Astrocyte (in vitro differentiated cells and primary cell): ENCODE measurements at regions not wholly inside any gene's neighbourhood (a gene's known extent, or its start where the extent isn't known, plus 50 kb on each side); places are given as distances from the start of the nearest gene placed in this dataset.

Experiments
- DNase-seq: peaks from one replicate; pipeline ENCODE4 v3.0.0-alpha.2; 2010; ENCODE audit warnings: low read depth
- FAIRE-seq: peaks from 2 replicates; lab custom pipeline; 2011; peaks lifted over from hg19 to GRCh38; lab: Jason Lieb, UNC
- H2AFZ ChIP-seq: 2 replicates; pipeline ENCODE4 v1.6.0; 2012; ENCODE audit warnings: low read depth, low read length, inconsistent platforms
- H3K27ac ChIP-seq: 2 replicates; pipeline ENCODE4 v1.5.1; 2011; ENCODE audit warnings: low read depth, low read length, inconsistent platforms
- H3K27me3 ChIP-seq: 2 replicates; pipeline ENCODE4 v1.6.0; 2011; ENCODE audit warnings: low read length, inconsistent platforms; ENCODE audit not compliant: insufficient read depth
- H3K36me3 ChIP-seq: 2 replicates; pipeline ENCODE4 v1.5.1; 2011; ENCODE audit warnings: low read length, inconsistent platforms; ENCODE audit not compliant: insufficient read depth
- H3K4me1 ChIP-seq: 2 replicates; pipeline ENCODE4 v1.5.1; 2011; ENCODE audit warnings: low read length, inconsistent platforms; ENCODE audit not compliant: insufficient read depth
- H3K4me2 ChIP-seq: 2 replicates; pipeline ENCODE4 v1.6.0; 2012; ENCODE audit warnings: low read length, inconsistent platforms
- H3K4me3 ChIP-seq: 2 replicates; pipeline ENCODE4 v1.5.1; 2011; ENCODE audit warnings: low read depth, mild to moderate bottlenecking, low read length, inconsistent platforms; ENCODE audit not compliant: insufficient read depth
- H3K79me2 ChIP-seq: 2 replicates; pipeline ENCODE4 v1.6.0; 2012; ENCODE audit warnings: mild to moderate bottlenecking, low read length, inconsistent platforms; ENCODE audit not compliant: insufficient read depth
- H3K9ac ChIP-seq: 2 replicates; pipeline ENCODE4 v1.6.0; 2012; ENCODE audit warnings: mild to moderate bottlenecking, low read length, inconsistent platforms
- H3K9me3 ChIP-seq: 2 replicates; pipeline ENCODE4 v1.5.1; 2012; ENCODE audit warnings: low read depth, mild to moderate bottlenecking, low read length, inconsistent platforms; ENCODE audit not compliant: insufficient read depth
- H4K20me1 ChIP-seq: 2 replicates; pipeline ENCODE4 v1.6.0; 2012; ENCODE audit warnings: low read length, inconsistent platforms; ENCODE audit not compliant: insufficient read depth
- H3K27ac Mint-ChIP-seq: one replicate; pipeline ENCODE4 v1.8.0; 2021; ENCODE audit warnings: mild to moderate bottlenecking, mixed read lengths; ENCODE audit not compliant: unreplicated experiment
- H3K27me3 Mint-ChIP-seq: one replicate; pipeline ENCODE4 v1.8.0; 2021; ENCODE audit warnings: low read depth, mixed read lengths; ENCODE audit not compliant: unreplicated experiment
- H3K36me3 Mint-ChIP-seq: one replicate; pipeline ENCODE4 v1.8.0; 2021; ENCODE audit warnings: low read depth, mixed read lengths; ENCODE audit not compliant: unreplicated experiment
- H3K4me1 Mint-ChIP-seq: one replicate; pipeline ENCODE4 v1.8.0; 2021; ENCODE audit warnings: low read depth, mixed read lengths; ENCODE audit not compliant: unreplicated experiment
- H3K4me3 Mint-ChIP-seq: one replicate; pipeline ENCODE4 v1.8.0; 2021; ENCODE audit warnings: mild to moderate bottlenecking, moderate library complexity, mixed read lengths; ENCODE audit not compliant: unreplicated experiment
- H3K9me3 Mint-ChIP-seq: one replicate; pipeline ENCODE4 v1.8.0; 2021; ENCODE audit warnings: mild to moderate bottlenecking, mixed read lengths; ENCODE audit not compliant: unreplicated experiment
- EZH2 ChIP-seq: IDR thresholded peaks from 2 replicates; pipeline ENCODE4 v1.6.1; 2012; ENCODE audit warnings: mild to moderate bottlenecking, low read length, inconsistent platforms; ENCODE audit not compliant: insufficient read depth
- TF ChIP-seq, protein P1 (sequence below): IDR thresholded peaks from 2 replicates; pipeline ENCODE4 v1.5.1; 2011; ENCODE audit warnings: low read depth, mild to moderate bottlenecking, inconsistent platforms, low read length, moderate library complexity; ENCODE audit not compliant: insufficient read depth

DNA sequence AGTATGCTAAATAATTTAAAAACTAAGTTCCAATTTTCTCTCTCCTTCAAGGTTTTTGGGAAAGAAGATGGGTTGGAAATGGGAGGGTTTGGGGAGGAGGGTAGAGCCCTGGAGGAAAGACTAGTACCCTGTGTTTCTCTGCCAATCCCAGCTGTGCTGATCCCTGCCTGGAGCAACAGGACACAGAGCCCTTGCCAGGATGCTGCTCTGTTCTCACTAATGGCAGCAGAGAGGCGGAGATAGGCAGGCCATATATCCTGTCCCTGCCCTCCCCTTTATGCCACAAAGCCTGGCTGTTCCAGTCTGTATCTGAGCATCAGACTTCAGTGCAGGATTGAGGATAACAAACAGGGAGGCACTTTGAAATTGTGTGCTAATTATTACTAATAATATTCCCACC, 99.0 kb downstream of the C12orf75 start:
- Histone ChIP-seq H3K4me2 (no peak overlapping the region), H3K4me3 (no peak overlapping the region), H3K36me3 (no peaks in the 10 kb centered on the region), H3K9ac (no peak overlapping the region), H3K27me3 (no peaks in the 10 kb centered on the region), H2AFZ (no peak overlapping the region), H3K4me1 (peaks cover 13% of the 10 kb centered on the region), H3K79me2 (no peaks in the 10 kb centered on the region), H4K20me1 (no peaks in the 10 kb centered on the region), H3K9me3 (no peaks in the 10 kb centered on the region), H3K27ac (no peak overlapping the region)
- no peak for TF ChIP-seq EZH2
- TF ChIP-seq, protein P1, sequence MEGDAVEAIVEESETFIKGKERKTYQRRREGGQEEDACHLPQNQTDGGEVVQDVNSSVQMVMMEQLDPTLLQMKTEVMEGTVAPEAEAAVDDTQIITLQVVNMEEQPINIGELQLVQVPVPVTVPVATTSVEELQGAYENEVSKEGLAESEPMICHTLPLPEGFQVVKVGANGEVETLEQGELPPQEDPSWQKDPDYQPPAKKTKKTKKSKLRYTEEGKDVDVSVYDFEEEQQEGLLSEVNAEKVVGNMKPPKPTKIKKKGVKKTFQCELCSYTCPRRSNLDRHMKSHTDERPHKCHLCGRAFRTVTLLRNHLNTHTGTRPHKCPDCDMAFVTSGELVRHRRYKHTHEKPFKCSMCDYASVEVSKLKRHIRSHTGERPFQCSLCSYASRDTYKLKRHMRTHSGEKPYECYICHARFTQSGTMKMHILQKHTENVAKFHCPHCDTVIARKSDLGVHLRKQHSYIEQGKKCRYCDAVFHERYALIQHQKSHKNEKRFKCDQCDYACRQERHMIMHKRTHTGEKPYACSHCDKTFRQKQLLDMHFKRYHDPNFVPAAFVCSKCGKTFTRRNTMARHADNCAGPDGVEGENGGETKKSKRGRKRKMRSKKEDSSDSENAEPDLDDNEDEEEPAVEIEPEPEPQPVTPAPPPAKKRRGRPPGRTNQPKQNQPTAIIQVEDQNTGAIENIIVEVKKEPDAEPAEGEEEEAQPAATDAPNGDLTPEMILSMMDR = no peak
- DNase-seq = no peak
- no peak for FAIRE-seq
- no peak overlapping the region for H3K4me3 Mint-ChIP-seq
- peaks cover 3% of the 10 kb centered on the region for H3K36me3 Mint-ChIP-seq
- peaks cover 5% of the 10 kb centered on the region for H3K9me3 Mint-ChIP-seq
- no peak overlapping the region for H3K27ac Mint-ChIP-seq
- peaks cover 24% of the 10 kb centered on the region for H3K4me1 Mint-ChIP-seq
- H3K27me3 Mint-ChIP-seq = no peaks in the 10 kb centered on the region

DNA sequence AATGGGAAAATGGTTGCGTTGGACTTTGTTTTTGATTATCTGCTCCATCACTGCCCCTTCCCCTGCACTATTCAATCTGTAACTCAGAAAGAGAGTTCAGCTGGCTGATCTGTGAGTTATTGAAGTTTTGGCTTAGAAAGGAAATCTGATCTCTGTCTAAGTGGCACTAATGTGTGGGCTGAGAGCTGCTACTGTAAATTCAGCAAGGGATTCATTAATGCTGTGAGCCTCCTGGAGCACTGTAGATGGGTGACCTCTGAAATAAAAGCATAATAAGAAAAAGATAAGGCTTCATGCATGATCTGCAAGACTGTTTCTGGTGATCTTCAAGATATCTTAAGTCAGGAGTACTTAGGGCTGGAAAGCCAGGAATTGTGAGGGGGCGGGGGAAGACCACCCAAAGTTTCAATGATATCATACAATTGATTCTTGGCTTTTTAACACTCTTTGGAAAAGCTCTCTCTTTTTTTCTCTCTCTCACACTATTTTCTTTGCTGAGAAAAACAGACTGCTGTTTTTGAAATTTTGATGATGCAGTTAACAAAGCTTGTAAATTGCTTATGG, 101.1 kb downstream of the C12orf75 start:
- DNase-seq (no peak), FAIRE-seq (no peak)
- Histone ChIP-seq H3K4me3 (no peak overlapping the region), H3K4me2 (no peak overlapping the region), H2AFZ (no peak overlapping the region), H3K9me3 (no peaks in the 10 kb centered on the region), H3K27me3 (no peaks in the 10 kb centered on the region), H3K4me1 (peaks cover 14% of the 10 kb centered on the region), H4K20me1 (no peaks in the 10 kb centered on the region), H3K36me3 (no peaks in the 10 kb centered on the region), H3K79me2 (no peaks in the 10 kb centered on the region), H3K27ac (no peak overlapping the region), H3K9ac (no peak overlapping the region)
- Mint-ChIP-seq H3K4me1 (peaks cover 28% of the 10 kb centered on the region), H3K9me3 (peaks cover 5% of the 10 kb centered on the region), H3K27ac (no peak overlapping the region), H3K4me3 (no peak overlapping the region), H3K36me3 (peaks cover 3% of the 10 kb centered on the region), H3K27me3 (no peaks in the 10 kb centered on the region)
- TF ChIP-seq, protein P1 = no peak
- no peak for TF ChIP-seq EZH2

DNA sequence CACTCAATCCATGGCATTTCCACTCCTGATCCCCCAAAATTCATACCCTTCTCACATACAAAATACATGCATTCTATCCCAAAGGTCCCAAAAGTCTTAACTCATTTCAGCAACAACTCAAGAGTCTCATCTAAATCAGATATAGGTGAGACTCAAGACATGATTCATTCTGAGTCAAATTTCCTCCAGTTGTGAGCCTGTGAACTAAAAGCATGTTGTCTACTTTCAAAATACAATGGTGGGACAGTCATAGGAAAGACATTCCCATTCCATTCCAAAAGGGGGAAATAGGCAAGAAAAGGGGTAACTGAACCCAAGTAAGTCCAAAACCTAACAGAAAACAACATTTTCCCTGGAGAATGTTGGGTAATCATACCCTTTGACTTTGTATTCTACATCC, 103.3 kb downstream of the C12orf75 start:
- Histone ChIP-seq H3K4me3 (no peak overlapping the region), H4K20me1 (no peaks in the 10 kb centered on the region), H3K36me3 (no peaks in the 10 kb centered on the region), H3K9ac (peak overlapping the region; percentile 24), H3K9me3 (no peaks in the 10 kb centered on the region), H2AFZ (no peak overlapping the region), H3K27me3 (no peaks in the 10 kb centered on the region), H3K4me2 (peak overlapping the region; percentile 40), H3K27ac (peak overlapping the region; percentile 77), H3K4me1 (peaks cover 8% of the 10 kb centered on the region), H3K79me2 (no peaks in the 10 kb centered on the region)
- TF ChIP-seq, protein P1 = no peak
- TF ChIP-seq EZH2 = no peak
- Mint-ChIP-seq H3K27me3 (no peaks in the 10 kb centered on the region), H3K4me3 (no peak overlapping the region), H3K27ac (peak overlapping the region; percentile 38), H3K4me1 (peaks cover 26% of the 10 kb centered on the region), H3K9me3 (peaks cover 6% of the 10 kb centered on the region), H3K36me3 (peaks cover 3% of the 10 kb centered on the region)
- peak; percentile 98 for FAIRE-seq
- peak; percentile 81 for DNase-seq
